ENCODE measurements at regions not wholly inside any gene's neighbourhood (a gene's known extent, or its start where the extent isn't known, plus 50 kb on each side); places are given as distances from the start of the nearest gene placed in this dataset.
"Not testable (repeated sequence)": the region's sequence is repeated elsewhere in the genome, so short reads cannot be mapped to it uniquely, and the experiment has no call there.

GRCh38 chr15:56804938-56805337, 71.6 kb upstream of the ZNF280D start:
- Mint-ChIP-seq H3K36me3 (peaks cover 0 to 24% (median 20%) of the 10 kb centered on the region in 3 donors), H3K9me3 (peaks cover 11 to 30% (median 18%) of the 10 kb centered on the region in 9 donors), H3K4me1 (peaks cover 0 to 3% (median under 1%) of the 10 kb centered on the region in 4 donors), H3K27ac (no peak overlapping the region), H3K4me3 (no peak overlapping the region), H3K27me3 (peaks cover 0 to 4% (median 2%) of the 10 kb centered on the region in 5 donors)
- no peak for ATAC-seq
- POLR2A ChIA-PET = no interaction called here
- no peak for DNase-seq

DNA sequence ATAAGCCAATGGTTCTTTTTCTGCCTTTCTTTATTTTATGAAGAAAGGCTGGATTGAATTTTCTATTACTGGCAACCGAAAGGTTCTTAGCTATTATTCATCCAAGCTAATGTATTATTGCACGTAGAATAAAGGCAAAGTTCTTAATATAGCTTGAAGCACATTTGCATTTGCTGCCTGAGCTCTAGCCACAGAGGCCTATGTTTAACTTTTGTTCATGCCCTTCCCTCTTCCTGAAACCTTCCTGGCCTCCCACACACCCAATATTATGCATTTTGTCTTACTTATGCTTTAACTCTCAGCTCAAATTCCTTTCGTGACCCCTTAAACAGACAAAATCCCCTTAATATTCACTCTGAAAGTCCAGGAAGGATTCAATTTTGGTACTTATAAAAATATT, 71.0 kb upstream of the ZNF280D start:
- H3K27ac Mint-ChIP-seq = no peak overlapping the region
- H3K9me3 Mint-ChIP-seq = peaks cover 8 to 24% (median 17%) of the 10 kb centered on the region in 9 donors
- DNase-seq (no peak), ATAC-seq (no peak)
- H3K4me1 Mint-ChIP-seq = peaks cover 0 to 3% (median under 1%) of the 10 kb centered on the region in 4 donors
- peaks cover 0 to 19% (median 18%) of the 10 kb centered on the region in 3 donors for H3K36me3 Mint-ChIP-seq
- POLR2A ChIA-PET = no interaction called here
- H3K27me3 Mint-ChIP-seq = peaks cover 0 to 4% (median 2%) of the 10 kb centered on the region in 5 donors
- no peak overlapping the region for H3K4me3 Mint-ChIP-seq

DNA sequence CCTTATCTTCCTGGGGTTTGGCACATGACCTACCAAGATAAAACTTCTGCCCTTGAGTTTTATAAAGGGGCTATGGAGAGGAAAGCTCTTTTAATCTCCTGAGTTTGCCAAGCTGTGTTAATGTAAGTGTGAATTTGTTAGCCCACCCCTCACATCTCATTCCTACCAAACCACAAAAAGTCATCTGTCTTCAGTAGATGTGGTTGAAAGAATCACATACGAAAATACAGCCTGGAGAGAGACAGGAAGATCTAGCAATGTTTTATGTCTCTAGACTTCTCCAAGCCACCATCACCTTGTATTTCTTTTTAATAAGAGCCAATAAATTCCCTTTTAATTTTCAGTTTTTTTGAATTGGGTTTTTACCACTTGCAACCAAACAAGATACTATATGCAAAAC, 68.9 kb upstream of the ZNF280D start:
- POLR2A ChIA-PET = no interaction called here
- DNase-seq = no peak
- H3K27me3 Mint-ChIP-seq = peaks cover 0 to 4% (median 1%) of the 10 kb centered on the region in 5 donors
- peaks cover 0 to 4% (median 0%) of the 10 kb centered on the region in 3 donors for H3K36me3 Mint-ChIP-seq
- peaks cover 0 to 3% (median under 1%) of the 10 kb centered on the region in 4 donors for H3K4me1 Mint-ChIP-seq
- ATAC-seq = no peak
- H3K27ac Mint-ChIP-seq = no peak overlapping the region
- peaks cover 0 to 5% (median 0%) of the 10 kb centered on the region in 9 donors for H3K9me3 Mint-ChIP-seq
- H3K4me3 Mint-ChIP-seq = no peak overlapping the region

DNA sequence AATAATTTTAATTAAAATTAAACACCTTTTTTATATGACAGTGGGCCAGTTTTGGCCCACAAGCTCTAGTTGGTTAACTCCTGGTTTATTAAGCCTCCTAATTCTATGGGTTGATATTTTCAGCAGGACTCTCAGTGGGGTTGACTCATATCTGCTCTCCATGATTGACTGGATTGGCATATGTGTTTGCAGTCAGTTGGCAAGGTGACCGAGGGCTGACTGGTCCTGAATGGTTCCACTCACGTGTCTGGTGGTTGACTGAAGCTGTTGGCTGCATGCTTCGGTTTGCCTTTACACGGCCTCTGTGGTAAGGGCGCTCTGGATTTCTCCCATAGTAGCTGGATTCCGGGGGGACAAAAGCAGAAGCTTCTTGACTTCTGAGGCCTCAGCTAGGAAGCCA, 65.3 kb upstream of the ZNF280D start:
- POLR2A ChIA-PET = no interaction called here
- peaks cover 0 to 6% (median 0%) of the 10 kb centered on the region in 9 donors for H3K9me3 Mint-ChIP-seq
- no peak overlapping the region for H3K27ac Mint-ChIP-seq
- no peak for ATAC-seq
- H3K27me3 Mint-ChIP-seq = peaks cover 0 to 4% (median 1%) of the 10 kb centered on the region in 5 donors
- H3K36me3 Mint-ChIP-seq = peaks cover 0 to 5% (median 0%) of the 10 kb centered on the region in 3 donors
- no peak for DNase-seq
- H3K4me3 Mint-ChIP-seq = no peak overlapping the region
- no peaks in the 10 kb centered on the region for H3K4me1 Mint-ChIP-seq

- H3K36me3 Mint-ChIP-seq = peaks cover 0 to 5% (median 0%) of the 10 kb centered on the region in 3 donors
- H3K4me1 Mint-ChIP-seq = no peaks in the 10 kb centered on the region
- ATAC-seq (no peak), DNase-seq (no peak)
- H3K27me3 Mint-ChIP-seq = peaks cover 0 to 3% (median 1%) of the 10 kb centered on the region in 5 donors
- H3K27ac Mint-ChIP-seq = no peak overlapping the region
- H3K9me3 Mint-ChIP-seq = peaks cover 0 to 14% (median 5%) of the 10 kb centered on the region in 9 donors
- POLR2A ChIA-PET = no interaction called here
- no peak overlapping the region for H3K4me3 Mint-ChIP-seq
Observed at GRCh38 chr15:56797720-56798275, 64.5 kb upstream of the ZNF280D start.

GRCh38 chr15:56795502-56795901, 62.2 kb upstream of the ZNF280D start:
- Mint-ChIP-seq H3K4me3 (no peak overlapping the region), H3K4me1 (no peaks in the 10 kb centered on the region), H3K9me3 (peaks cover 7 to 23% (median 12%) of the 10 kb centered on the region in 9 donors), H3K27me3 (no peaks in the 10 kb centered on the region), H3K27ac (no peak overlapping the region), H3K36me3 (peaks cover 0 to 11% (median 5%) of the 10 kb centered on the region in 3 donors)
- DNase-seq = no peak
- POLR2A ChIA-PET = no interaction called here
- ATAC-seq = no peak

DNA sequence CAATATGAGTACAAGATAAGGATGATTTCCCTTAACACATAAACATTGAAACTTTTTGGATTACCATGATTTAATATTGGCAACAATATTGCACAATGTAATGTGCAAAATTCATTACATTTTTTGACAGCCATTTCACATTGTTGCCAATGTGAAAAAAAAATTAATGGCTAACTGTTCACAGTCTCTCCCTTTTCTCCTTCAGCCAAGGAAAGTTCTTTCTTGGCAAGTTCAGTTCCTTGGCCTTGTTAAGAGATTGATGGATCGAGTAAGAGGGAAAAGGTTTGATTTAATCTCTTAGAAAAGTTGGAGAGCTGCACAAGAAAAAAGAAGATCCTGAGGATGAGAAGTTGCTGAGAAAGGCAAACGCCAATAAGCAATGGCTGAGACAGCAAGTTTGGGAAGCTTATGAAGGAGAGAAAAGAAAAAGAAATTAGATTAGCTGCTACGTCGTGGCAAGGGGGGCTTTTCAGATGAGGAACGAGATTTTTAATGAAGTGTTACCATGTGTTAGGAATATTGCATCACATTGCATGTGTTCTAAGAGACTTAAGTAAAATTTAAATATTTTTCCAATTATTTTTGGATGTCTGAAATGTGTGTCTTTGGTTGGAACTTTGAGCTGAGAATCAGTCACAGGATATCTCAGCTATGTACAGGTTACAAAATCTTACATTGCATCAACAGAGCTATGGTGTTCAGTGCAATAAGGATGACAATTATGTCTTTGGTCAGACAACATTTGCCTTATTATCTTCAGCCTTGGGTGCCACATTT, 61.4 kb upstream of the ZNF280D start:
- H3K27ac Mint-ChIP-seq = no peak overlapping the region

GRCh38 chr15:56794165-56794552, 60.9 kb upstream of the ZNF280D start:
- H3K27me3 Mint-ChIP-seq = no peaks in the 10 kb centered on the region
- DNase-seq (no peak), ATAC-seq (no peak)
- H3K9me3 Mint-ChIP-seq = peaks cover 7 to 23% (median 13%) of the 10 kb centered on the region in 9 donors
- H3K36me3 Mint-ChIP-seq = peaks cover 0 to 11% (median 5%) of the 10 kb centered on the region in 3 donors
- POLR2A ChIA-PET = interaction anchor here (0.8 kb wide), 1 partner anchor 44 kb away, joined by 3 read pairs; no protein-coding TSS in a partner anchor
- H3K4me3 Mint-ChIP-seq = no peak overlapping the region
- H3K4me1 Mint-ChIP-seq = no peaks in the 10 kb centered on the region
- no peak overlapping the region for H3K27ac Mint-ChIP-seq

More for the DNA sequence above, 61.4 kb upstream of the ZNF280D start:
- peaks cover 0 to 11% (median 5%) of the 10 kb centered on the region in 3 donors for H3K36me3 Mint-ChIP-seq
- ATAC-seq (no peak), DNase-seq (no peak)
- no peak overlapping the region for H3K4me3 Mint-ChIP-seq
- POLR2A ChIA-PET = interaction anchor here (0.8 kb wide), 1 partner anchor 43 kb away, joined by 3 read pairs; no protein-coding TSS in a partner anchor
- H3K4me1 Mint-ChIP-seq = no peaks in the 10 kb centered on the region
- peaks cover 7 to 23% (median 12%) of the 10 kb centered on the region in 9 donors for H3K9me3 Mint-ChIP-seq
- no peaks in the 10 kb centered on the region for H3K27me3 Mint-ChIP-seq

DNA sequence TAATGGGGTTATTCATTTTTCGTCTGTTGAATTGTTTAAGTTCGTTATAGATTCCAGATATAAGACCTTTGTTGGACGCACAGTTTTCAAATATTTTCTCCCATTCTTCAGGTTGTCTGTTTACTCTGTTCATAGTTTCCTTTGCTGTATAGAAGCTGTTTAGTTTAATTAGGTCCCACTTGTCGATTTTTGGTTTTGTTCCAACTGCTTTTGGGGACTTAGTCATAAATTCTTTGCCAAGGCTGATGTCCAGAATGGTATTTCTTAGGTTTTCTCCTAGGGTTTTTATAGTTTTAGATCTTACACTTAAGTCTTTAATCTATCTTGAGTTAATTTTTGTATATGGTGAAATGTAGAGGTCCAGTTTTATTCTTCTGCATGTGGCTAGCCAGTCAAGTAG, 58.9 kb upstream of the ZNF280D start:
- POLR2A ChIA-PET = no interaction called here
- no peak for DNase-seq
- Mint-ChIP-seq H3K9me3 (peaks cover 7 to 28% (median 16%) of the 10 kb centered on the region in 9 donors), H3K4me3 (no peak overlapping the region), H3K27me3 (no peaks in the 10 kb centered on the region), H3K4me1 (no peaks in the 10 kb centered on the region), H3K27ac (no peak overlapping the region), H3K36me3 (peaks cover 0 to 11% (median 5%) of the 10 kb centered on the region in 3 donors)
- ATAC-seq = no peak

DNA sequence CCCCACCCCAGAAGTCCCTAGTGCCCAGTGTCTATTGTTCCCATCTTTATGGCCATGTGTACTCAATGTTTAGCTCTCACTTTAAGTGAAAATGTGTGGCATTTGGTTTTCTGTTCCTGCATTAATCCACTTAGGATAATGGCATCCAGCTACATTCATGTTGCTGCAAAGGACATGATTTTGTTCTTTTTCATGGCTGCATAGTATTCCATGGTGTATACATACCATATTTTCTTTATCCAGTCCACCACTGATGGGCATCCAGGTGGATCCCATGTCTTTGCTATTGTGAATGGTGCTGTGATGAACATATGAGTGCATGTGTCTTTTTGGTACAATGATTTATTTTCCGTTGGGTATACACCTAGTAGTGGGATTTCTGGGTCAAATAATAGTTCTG, 58.2 kb upstream of the ZNF280D start:
- Mint-ChIP-seq H3K36me3 (peaks cover 0 to 11% (median 5%) of the 10 kb centered on the region in 3 donors), H3K9me3 (peaks cover 7 to 28% (median 16%) of the 10 kb centered on the region in 9 donors)
- ATAC-seq, H3K4me1 Mint-ChIP-seq, POLR2A ChIA-PET, H3K27me3 Mint-ChIP-seq, DNase-seq, H3K4me3 Mint-ChIP-seq, H3K27ac Mint-ChIP-seq: not testable (repeated sequence)

DNA sequence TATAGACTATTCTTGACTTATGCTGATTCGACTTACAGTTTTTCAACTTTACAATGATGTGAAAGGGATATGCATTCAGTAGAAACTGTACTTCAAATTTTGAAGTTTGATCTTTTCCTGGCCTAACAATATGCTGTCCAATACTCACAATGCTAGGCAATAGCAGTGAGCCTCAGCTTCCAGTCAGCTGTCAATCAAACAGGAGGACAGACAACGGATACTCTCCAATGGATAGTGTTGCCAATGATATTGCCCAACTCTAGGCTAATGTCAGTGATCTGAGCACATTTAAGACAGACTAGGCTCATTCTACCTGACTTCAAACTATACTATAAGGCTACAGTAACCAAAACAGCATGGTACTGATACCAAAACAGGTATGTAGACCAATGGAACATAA, 55.0 kb upstream of the ZNF280D start:
- H3K27me3 Mint-ChIP-seq = no peaks in the 10 kb centered on the region
- H3K36me3 Mint-ChIP-seq = peaks cover 0 to 6% (median 5%) of the 10 kb centered on the region in 3 donors
- DNase-seq (no peak), ATAC-seq (no peak)
- POLR2A ChIA-PET = no interaction called here
- peaks cover 7 to 23% (median 14%) of the 10 kb centered on the region in 9 donors for H3K9me3 Mint-ChIP-seq
- H3K4me1 Mint-ChIP-seq = no peaks in the 10 kb centered on the region
- H3K27ac Mint-ChIP-seq = no peak overlapping the region
- no peak overlapping the region for H3K4me3 Mint-ChIP-seq

GRCh38 chr15:56786966-56787365, 53.7 kb upstream of the ZNF280D start:
- Mint-ChIP-seq H3K27me3 (no peaks in the 10 kb centered on the region), H3K36me3 (peaks cover 0 to under 1% (median 0%) of the 10 kb centered on the region in 3 donors), H3K9me3 (peaks cover 0 to 13% (median 4%) of the 10 kb centered on the region in 9 donors), H3K4me1 (no peaks in the 10 kb centered on the region), H3K27ac (no peak overlapping the region), H3K4me3 (no peak overlapping the region)
- POLR2A ChIA-PET = no interaction called here
- DNase-seq (no peak), ATAC-seq (no peak)
